PC-3 (cell line): ENCODE measurements at regions not wholly inside any gene's neighbourhood (a gene's known extent, or its start where the extent isn't known, plus 50 kb on each side); places are given as distances from the start of the nearest gene placed in this dataset.

Source experiments
- EZH2phosphoT487 ChIP-seq: fragments of 300-600 bp; sonication (generic); IDR thresholded peaks from 2 replicates; pipeline ENCODE4 v1.6.1; 2018; ENCODE audit warnings: mild to moderate bottlenecking, antibody characterized with exemption, low read length, borderline replicate concordance
- TF ChIP-seq, protein P1 (sequence below): fragments of 300-600 bp; sonication (generic); conservative IDR thresholded peaks from 2 replicates; pipeline ENCODE4 v1.5.1; 2017; ENCODE audit warnings: antibody characterized with exemption, low read depth, mild to moderate bottlenecking, low read length

DNA sequence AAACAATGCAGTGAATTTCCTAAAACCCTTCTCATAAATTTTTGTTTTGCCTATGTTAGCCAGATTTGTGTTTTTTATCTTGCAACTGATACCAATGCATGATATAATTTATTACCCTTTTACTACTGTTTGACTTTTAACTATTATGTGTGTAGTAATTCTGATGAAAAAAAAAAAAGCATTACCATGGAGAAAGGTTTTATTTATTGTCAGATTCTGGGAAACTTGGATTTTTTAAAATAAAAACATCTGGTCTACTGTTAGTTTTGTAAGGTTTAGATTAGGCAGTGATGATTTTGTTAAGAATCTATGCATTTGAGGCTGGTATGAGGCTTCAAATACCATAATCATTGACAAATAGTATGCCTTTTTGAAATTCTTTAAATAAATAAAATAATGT lies 470.4 kb upstream of the ROBO1 start:
- TF ChIP-seq, protein P1, sequence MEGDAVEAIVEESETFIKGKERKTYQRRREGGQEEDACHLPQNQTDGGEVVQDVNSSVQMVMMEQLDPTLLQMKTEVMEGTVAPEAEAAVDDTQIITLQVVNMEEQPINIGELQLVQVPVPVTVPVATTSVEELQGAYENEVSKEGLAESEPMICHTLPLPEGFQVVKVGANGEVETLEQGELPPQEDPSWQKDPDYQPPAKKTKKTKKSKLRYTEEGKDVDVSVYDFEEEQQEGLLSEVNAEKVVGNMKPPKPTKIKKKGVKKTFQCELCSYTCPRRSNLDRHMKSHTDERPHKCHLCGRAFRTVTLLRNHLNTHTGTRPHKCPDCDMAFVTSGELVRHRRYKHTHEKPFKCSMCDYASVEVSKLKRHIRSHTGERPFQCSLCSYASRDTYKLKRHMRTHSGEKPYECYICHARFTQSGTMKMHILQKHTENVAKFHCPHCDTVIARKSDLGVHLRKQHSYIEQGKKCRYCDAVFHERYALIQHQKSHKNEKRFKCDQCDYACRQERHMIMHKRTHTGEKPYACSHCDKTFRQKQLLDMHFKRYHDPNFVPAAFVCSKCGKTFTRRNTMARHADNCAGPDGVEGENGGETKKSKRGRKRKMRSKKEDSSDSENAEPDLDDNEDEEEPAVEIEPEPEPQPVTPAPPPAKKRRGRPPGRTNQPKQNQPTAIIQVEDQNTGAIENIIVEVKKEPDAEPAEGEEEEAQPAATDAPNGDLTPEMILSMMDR, result no peak
- TF ChIP-seq EZH2phosphoT487, result no peak
